ENCODE measurements at regions not wholly inside any gene's neighbourhood (a gene's known extent, or its start where the extent isn't known, plus 50 kb on each side); places are given as distances from the start of the nearest gene placed in this dataset.

DNA sequence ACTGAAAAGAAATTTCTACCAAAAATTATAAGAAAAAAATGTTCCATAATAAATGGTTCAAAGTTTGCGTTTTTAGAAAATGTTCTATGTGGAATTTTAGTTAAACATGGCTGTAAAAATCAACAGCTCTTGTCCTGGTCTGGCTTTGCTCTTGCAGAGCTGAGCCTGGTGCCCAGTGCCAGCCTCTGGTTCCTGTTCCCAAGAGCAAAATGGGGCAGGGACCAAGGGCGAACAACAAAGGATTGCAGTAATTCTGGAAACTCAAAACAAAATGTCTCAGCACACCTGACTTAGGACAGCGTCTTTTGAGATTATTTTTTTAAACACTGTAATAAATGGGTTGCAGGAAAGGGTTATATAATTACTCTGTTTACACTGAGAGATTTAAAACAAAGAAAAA, 174.7 kb downstream of the ANAPC1 start:
- Histone ChIP-seq H3K4ac (ENCODE audit: low read depth, low read length) (no peak overlapping the region), H3K79me1 (ENCODE audit: low read depth in 1 of 2, low read length in 2 of 2) (no peaks in the 10 kb centered on the region), H3K36me3 (ENCODE audit: control insufficient read depth, insufficient read depth, low read length) (no peaks in the 10 kb centered on the region), H4K91ac (ENCODE audit: insufficient read depth, low read depth, low read length) (no peak overlapping the region), H3K14ac (replicated peaks; ENCODE audit: low read depth, low read length) (no peak overlapping the region), H3K23ac (ENCODE audit: low read depth, low read length) (no peak overlapping the region), H3K4me2 (ENCODE audit: low read depth, low read length) (no peak overlapping the region), H2BK15ac (ENCODE audit: low read depth, low read length) (no peak overlapping the region), H2BK5ac (ENCODE audit: low read depth, low read length, poor library complexity, severe bottlenecking) (no peak overlapping the region), H2AK9ac (replicated peaks; ENCODE audit: low read depth, low read length, poor library complexity) (no peak overlapping the region), H3K27ac (ENCODE audit: insufficient read depth, low read length) (no peak overlapping the region), H2BK20ac (ENCODE audit: low read depth, low read length) (no peak overlapping the region), H3K56ac (ENCODE audit: extremely low read depth, insufficient read depth, low read length) (no peak overlapping the region), H2AK5ac (ENCODE audit: low read depth, low read length) (no peak overlapping the region), H4K8ac (ENCODE audit: low read depth in 2 of 2, low read length in 2 of 2) (no peak overlapping the region), H3K4me3 (ENCODE audit: insufficient read depth, low read depth, low read length) (no peak overlapping the region), H3K9me3 (ENCODE audit: control insufficient read depth, insufficient read depth, low read length) (peaks cover 8% of the 10 kb centered on the region), H3K9me1 (ENCODE audit: insufficient read depth, low read length) (no peaks in the 10 kb centered on the region), H2AFZ (replicated peaks; ENCODE audit: low read length, poor library complexity) (no peak overlapping the region), H2BK120ac (ENCODE audit: low read depth, low read length) (no peak overlapping the region), H4K5ac (ENCODE audit: low read depth, low read length) (no peak overlapping the region), H4K20me1 (ENCODE audit: insufficient read depth, low read length) (0 out of 2 replicates have a peak, but pooled peaks cover 9% of the 10 kb centered on the region), H3K27me3 (ENCODE audit: control insufficient read depth, insufficient read depth, low read length) (peaks cover 44% of the 10 kb centered on the region), H3K18ac (ENCODE audit: low read depth, low read length) (no peak overlapping the region), H3K4me1 (ENCODE audit: control insufficient read depth, insufficient read depth, low read length) (peaks cover 9% of the 10 kb centered on the region; the same call in 1 of the 2 replicates), H3K9ac (ENCODE audit: low read depth, low read length) (no peak overlapping the region)
- ChIA-PET CTCF (no interaction called here), POLR2A (ENCODE audit: unreplicated experiment) (no interaction called here)
- dilution Hi-C loops (cut with HindIII; ENCODE audit: low sequenced_read_pairs, unreplicated experiment): no loop called here
- BruUV-seq (replicated peaks): no TSS peak
- intact Hi-C loops (cut with micrococcal nuclease): no loop called here
- no CpG with 5 or more reads among the region's 3 CpGs for WGBS, 2 experiments (ENCODE audit: extremely low coverage in 2 of 2, insufficient read length in 1 of 2)
- no peak for ATAC-seq (ENCODE audit: low read depth)
- no peak for DNase-seq
- in situ Hi-C loops (cut with MboI; ENCODE audit: low sequenced_read_pairs): loop anchor here (25.0 kb wide), 1 partner anchor 897 kb away; no protein-coding TSS in a partner anchor
- TF ChIP-seq, protein P1, sequence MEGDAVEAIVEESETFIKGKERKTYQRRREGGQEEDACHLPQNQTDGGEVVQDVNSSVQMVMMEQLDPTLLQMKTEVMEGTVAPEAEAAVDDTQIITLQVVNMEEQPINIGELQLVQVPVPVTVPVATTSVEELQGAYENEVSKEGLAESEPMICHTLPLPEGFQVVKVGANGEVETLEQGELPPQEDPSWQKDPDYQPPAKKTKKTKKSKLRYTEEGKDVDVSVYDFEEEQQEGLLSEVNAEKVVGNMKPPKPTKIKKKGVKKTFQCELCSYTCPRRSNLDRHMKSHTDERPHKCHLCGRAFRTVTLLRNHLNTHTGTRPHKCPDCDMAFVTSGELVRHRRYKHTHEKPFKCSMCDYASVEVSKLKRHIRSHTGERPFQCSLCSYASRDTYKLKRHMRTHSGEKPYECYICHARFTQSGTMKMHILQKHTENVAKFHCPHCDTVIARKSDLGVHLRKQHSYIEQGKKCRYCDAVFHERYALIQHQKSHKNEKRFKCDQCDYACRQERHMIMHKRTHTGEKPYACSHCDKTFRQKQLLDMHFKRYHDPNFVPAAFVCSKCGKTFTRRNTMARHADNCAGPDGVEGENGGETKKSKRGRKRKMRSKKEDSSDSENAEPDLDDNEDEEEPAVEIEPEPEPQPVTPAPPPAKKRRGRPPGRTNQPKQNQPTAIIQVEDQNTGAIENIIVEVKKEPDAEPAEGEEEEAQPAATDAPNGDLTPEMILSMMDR (conservative IDR thresholded peaks at IDR 0.05; ENCODE audit: low read depth, low read length): no peak
- no peak for TF ChIP-seq FOS (IDR thresholded peaks at IDR 0.05; ENCODE audit: low read depth, low read length)
- no peak for TF ChIP-seq CEBPB (IDR thresholded peaks at IDR 0.05; ENCODE audit: low read depth, low read length)
- TF ChIP-seq NFE2L2 (IDR thresholded peaks at IDR 0.05; ENCODE audit: low read depth, low read length): no peak
- TF ChIP-seq, protein P2, sequence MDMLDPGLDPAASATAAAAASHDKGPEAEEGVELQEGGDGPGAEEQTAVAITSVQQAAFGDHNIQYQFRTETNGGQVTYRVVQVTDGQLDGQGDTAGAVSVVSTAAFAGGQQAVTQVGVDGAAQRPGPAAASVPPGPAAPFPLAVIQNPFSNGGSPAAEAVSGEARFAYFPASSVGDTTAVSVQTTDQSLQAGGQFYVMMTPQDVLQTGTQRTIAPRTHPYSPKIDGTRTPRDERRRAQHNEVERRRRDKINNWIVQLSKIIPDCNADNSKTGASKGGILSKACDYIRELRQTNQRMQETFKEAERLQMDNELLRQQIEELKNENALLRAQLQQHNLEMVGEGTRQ (IDR thresholded peaks at IDR 0.05; ENCODE audit: low read depth, low read length): no peak
- TF ChIP-seq MAFK (IDR thresholded peaks at IDR 0.05; ENCODE audit: low read depth, low read length): no peak
- no peak for TF ChIP-seq RFX5 (IDR thresholded peaks at IDR 0.05; ENCODE audit: low read depth, low read length)
- TF ChIP-seq SMC3 (IDR thresholded peaks at IDR 0.05; ENCODE audit: low read depth, low read length): no peak
- TF ChIP-seq RCOR1 (IDR thresholded peaks at IDR 0.05; ENCODE audit: insufficient replicate concordance, low read length): no peak
- no peak for TF ChIP-seq BHLHE40 (IDR thresholded peaks at IDR 0.05; ENCODE audit: low read depth, low read length)
- TF ChIP-seq POLR2A (IDR thresholded peaks at IDR 0.05; ENCODE audit: low read depth, low read length): no peak
- no peak for TF ChIP-seq CHD1 (IDR thresholded peaks at IDR 0.05; ENCODE audit: low read depth, low read length)
- TF ChIP-seq MAZ (IDR thresholded peaks at IDR 0.05; ENCODE audit: borderline replicate concordance, low read depth, low read length): no peak
- no peak for TF ChIP-seq MXI1 (IDR thresholded peaks at IDR 0.05; ENCODE audit: borderline replicate concordance, low read depth, low read length)
- no peak for TF ChIP-seq RAD21 (IDR thresholded peaks at IDR 0.05; ENCODE audit: low read length)
- TF ChIP-seq, protein P3, sequence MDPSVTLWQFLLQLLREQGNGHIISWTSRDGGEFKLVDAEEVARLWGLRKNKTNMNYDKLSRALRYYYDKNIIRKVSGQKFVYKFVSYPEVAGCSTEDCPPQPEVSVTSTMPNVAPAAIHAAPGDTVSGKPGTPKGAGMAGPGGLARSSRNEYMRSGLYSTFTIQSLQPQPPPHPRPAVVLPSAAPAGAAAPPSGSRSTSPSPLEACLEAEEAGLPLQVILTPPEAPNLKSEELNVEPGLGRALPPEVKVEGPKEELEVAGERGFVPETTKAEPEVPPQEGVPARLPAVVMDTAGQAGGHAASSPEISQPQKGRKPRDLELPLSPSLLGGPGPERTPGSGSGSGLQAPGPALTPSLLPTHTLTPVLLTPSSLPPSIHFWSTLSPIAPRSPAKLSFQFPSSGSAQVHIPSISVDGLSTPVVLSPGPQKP (IDR thresholded peaks at IDR 0.05; ENCODE audit: borderline replicate concordance, low read depth, low read length): no peak
